ENCODE measurements at regions not wholly inside any gene's neighbourhood (a gene's known extent, or its start where the extent isn't known, plus 50 kb on each side); places are given as distances from the start of the nearest gene placed in this dataset.
A peak's percentile ranks its signal among the peaks of the same experiment; 100 is the strongest.

GRCh38 chr4:151529187-151529586 lies 120.2 kb downstream of the FHIP1A start:
- no peak overlapping the region for H3K4me3 ChIP-seq (ENCODE audit: low read length)

GRCh38 chr4:151530230-151530629 lies 121.3 kb downstream of the FHIP1A start:
- TF ChIP-seq CTCF (IDR thresholded peaks at IDR 0.05; ENCODE audit: low read depth, low read length, poor library complexity, severe bottlenecking), result no peak
- TF ChIP-seq EZH2phosphoT487 (IDR thresholded peaks at IDR 0.05; ENCODE audit: borderline replicate concordance, low read length), result no peak
- Histone ChIP-seq H3K4me2 (ENCODE audit: low read length) (no peak overlapping the region), H3F3A (ENCODE audit: control insufficient read depth, insufficient read depth) (no peaks in the 10 kb centered on the region), H3K36me3 (ENCODE audit: control insufficient read depth, low read length) (no peaks in the 10 kb centered on the region), H3K9me3 (ENCODE audit: control insufficient read depth, insufficient read depth, low read length) (no peaks in the 10 kb centered on the region), H4K20me1 (ENCODE audit: control insufficient read depth, insufficient read depth, low read depth, low read length) (no peaks in the 10 kb centered on the region), H3K9me2 (replicated peaks; ENCODE audit: control insufficient read depth, low read length) (no peaks in the 10 kb centered on the region), H3K27me3 (ENCODE audit: control insufficient read depth, low read length) (no peaks in the 10 kb centered on the region), H3K4me1 (ENCODE audit: control insufficient read depth, low read length) (no peaks in the 10 kb centered on the region), H3K4me3 (ENCODE audit: low read length) (no peak overlapping the region), H3K79me2 (ENCODE audit: control insufficient read depth, low read length) (no peaks in the 10 kb centered on the region), H3K27ac (ENCODE audit: low read depth, low read length) (no peak overlapping the region)

More at GRCh38 chr4:151529187-151529586, 120.2 kb downstream of the FHIP1A start:
- Histone ChIP-seq H3K79me2 (ENCODE audit: control insufficient read depth, low read length) (no peaks in the 10 kb centered on the region), H3K36me3 (ENCODE audit: control insufficient read depth, low read length) (no peaks in the 10 kb centered on the region), H3F3A (ENCODE audit: control insufficient read depth, insufficient read depth) (no peaks in the 10 kb centered on the region), H4K20me1 (ENCODE audit: control insufficient read depth, insufficient read depth, low read depth, low read length) (no peaks in the 10 kb centered on the region), H3K4me1 (ENCODE audit: control insufficient read depth, low read length) (no peaks in the 10 kb centered on the region), H3K27me3 (ENCODE audit: control insufficient read depth, low read length) (no peaks in the 10 kb centered on the region), H3K9me2 (replicated peaks; ENCODE audit: control insufficient read depth, low read length) (no peaks in the 10 kb centered on the region), H3K27ac (ENCODE audit: low read depth, low read length) (no peak overlapping the region), H3K4me2 (ENCODE audit: low read length) (no peak overlapping the region), H3K9me3 (ENCODE audit: control insufficient read depth, insufficient read depth, low read length) (no peaks in the 10 kb centered on the region)
- no peak for TF ChIP-seq EZH2phosphoT487 (IDR thresholded peaks at IDR 0.05; ENCODE audit: borderline replicate concordance, low read length)
- no peak for TF ChIP-seq CTCF (IDR thresholded peaks at IDR 0.05; ENCODE audit: low read depth, low read length, poor library complexity, severe bottlenecking)

DNA sequence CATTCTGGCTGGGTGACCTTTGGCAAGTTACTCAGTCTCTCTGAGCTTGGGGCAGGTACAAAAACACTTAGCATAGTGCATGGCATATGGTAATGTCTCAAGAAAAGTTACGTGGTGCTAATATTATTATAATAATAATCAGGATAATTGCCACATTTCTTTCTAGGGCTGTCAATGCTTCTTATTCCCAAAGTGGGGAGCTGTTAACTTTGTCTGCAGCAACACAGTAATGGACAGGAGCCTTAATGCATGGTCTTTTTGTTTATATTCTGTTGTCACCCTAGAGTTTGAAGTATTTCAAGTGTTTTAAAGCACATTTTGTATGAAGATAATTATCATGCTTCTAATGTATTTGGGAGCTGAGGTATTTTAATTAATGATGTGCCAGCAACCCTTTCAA lies 121.8 kb downstream of the FHIP1A start:
- H3K9me3 ChIP-seq (ENCODE audit: control insufficient read depth, insufficient read depth, low read length), result no peaks in the 10 kb centered on the region

More for the DNA sequence above, 121.8 kb downstream of the FHIP1A start:
- Histone ChIP-seq H3K27ac (ENCODE audit: low read depth, low read length) (no peak overlapping the region), H3K4me1 (ENCODE audit: control insufficient read depth, low read length) (no peaks in the 10 kb centered on the region), H3K9me2 (replicated peaks; ENCODE audit: control insufficient read depth, low read length) (no peaks in the 10 kb centered on the region), H3K4me3 (ENCODE audit: low read length) (no peak overlapping the region), H3F3A (ENCODE audit: control insufficient read depth, insufficient read depth) (no peaks in the 10 kb centered on the region), H3K79me2 (ENCODE audit: control insufficient read depth, low read length) (no peaks in the 10 kb centered on the region), H3K4me2 (ENCODE audit: low read length) (no peak overlapping the region), H4K20me1 (ENCODE audit: control insufficient read depth, insufficient read depth, low read depth, low read length) (no peaks in the 10 kb centered on the region), H3K27me3 (ENCODE audit: control insufficient read depth, low read length) (no peaks in the 10 kb centered on the region), H3K36me3 (ENCODE audit: control insufficient read depth, low read length) (no peaks in the 10 kb centered on the region)
- TF ChIP-seq EZH2phosphoT487 (IDR thresholded peaks at IDR 0.05; ENCODE audit: borderline replicate concordance, low read length) (no peak), CTCF (IDR thresholded peaks at IDR 0.05; ENCODE audit: low read depth, low read length, poor library complexity, severe bottlenecking) (peak; percentile 23)
